IMR-90 (cell line): ENCODE measurements at regions not wholly inside any gene's neighbourhood (a gene's known extent, or its start where the extent isn't known, plus 50 kb on each side); places are given as distances from the start of the nearest gene placed in this dataset.

Experiments used
- ATAC-seq: fragments of 200-7000 bp; cut with Tn5 transposase; 2 replicates; pipeline ENCODE4 v1.9.1; 2020; ENCODE audit warnings: low read depth, mild to moderate bottlenecking, moderate library complexity
- BruUV-seq: library from RNA; stranded (reverse); fragments of 400-500 nt; replicated peaks from 2 replicates; lab custom pipeline; 2021; lab: Mats Ljungman, UMichigan
- CTCF ChIA-PET: fragments of 300-600 bp; formaldehyde crosslinking; extraction: SDS; loops from one replicate; lab custom pipeline; 2021; ENCODE audit warnings: antibody characterized with exemption; lab: Yijun Ruan, JAX
- POLR2A ChIA-PET: fragments of 300-600 bp; sonication (Branson Sonifier 250); formaldehyde crosslinking; loops from one replicate; lab custom pipeline; 2022; ENCODE audit warnings: antibody characterized with exemption; ENCODE audit not compliant: unreplicated experiment; lab: Charles Lee
- DNase-seq: peaks from one replicate; pipeline ENCODE4 v3.0.0; 2013
- H2AFZ ChIP-seq: replicated peaks from 2 replicates; pipeline ENCODE3; 2013; ENCODE audit warnings: low read length, mild to moderate bottlenecking; ENCODE audit not compliant: poor library complexity
- H2AK5ac ChIP-seq: 2 replicates; pipeline ENCODE4 v1.6.1; 2013; ENCODE audit warnings: low read depth, low read length, inconsistent platforms
- H2AK9ac ChIP-seq: replicated peaks from 2 replicates; pipeline ENCODE3; 2013; ENCODE audit warnings: mild to moderate bottlenecking, low read depth, low read length, moderate library complexity; ENCODE audit not compliant: poor library complexity
- H2BK120ac ChIP-seq: 2 replicates; pipeline ENCODE4 v1.6.1; 2013; ENCODE audit warnings: low read depth, low read length, inconsistent platforms
- H2BK15ac ChIP-seq: 3 replicates; pipeline ENCODE4 v1.6.1; 2013; ENCODE audit warnings: low read depth, low read length, inconsistent platforms
- H2BK20ac ChIP-seq: 2 replicates; pipeline ENCODE4 v1.6.1; 2013; ENCODE audit warnings: low read depth, mild to moderate bottlenecking, inconsistent platforms, low read length, moderate library complexity
- H2BK5ac ChIP-seq: 2 replicates; pipeline ENCODE4 v1.6.1; 2013; ENCODE audit warnings: mild to moderate bottlenecking, low read depth, low read length, inconsistent platforms; ENCODE audit not compliant: poor library complexity, severe bottlenecking
- H3K14ac ChIP-seq: replicated peaks from 2 replicates; pipeline ENCODE4 v1.6.1; 2013; ENCODE audit warnings: low read depth, low read length, inconsistent platforms
- H3K18ac ChIP-seq: 2 replicates; pipeline ENCODE4 v1.6.1; 2013; ENCODE audit warnings: low read depth, low read length, control low read depth
- H3K23ac ChIP-seq: 2 replicates; pipeline ENCODE4 v1.6.1; 2013; ENCODE audit warnings: low read depth, low read length, inconsistent platforms
- H3K27ac ChIP-seq: 2 replicates; pipeline ENCODE4 v1.5.1; 2013; ENCODE audit warnings: mild to moderate bottlenecking, control low read depth, low read length; ENCODE audit not compliant: insufficient read depth
- H3K27me3 ChIP-seq: 2 replicates; pipeline ENCODE4 v1.6.1; 2013; ENCODE audit warnings: low read length; ENCODE audit not compliant: control insufficient read depth, insufficient read depth
- H3K36me3 ChIP-seq: 2 replicates; pipeline ENCODE4 v1.6.1; 2013; ENCODE audit warnings: low read length, mixed read lengths; ENCODE audit not compliant: control insufficient read depth, insufficient read depth
- H3K4ac ChIP-seq: 2 replicates; pipeline ENCODE4 v1.6.1; 2013; ENCODE audit warnings: low read depth, low read length, inconsistent platforms
- H3K4me1 ChIP-seq: 2 replicates; pipeline ENCODE4 v1.6.1; 2013; ENCODE audit warnings: low read length, mixed read lengths; ENCODE audit not compliant: control insufficient read depth, insufficient read depth
- H3K4me2 ChIP-seq: 2 replicates; pipeline ENCODE4 v1.6.1; 2013; ENCODE audit warnings: low read depth, mild to moderate bottlenecking, control low read depth, low read length, moderate library complexity
- H3K4me3 ChIP-seq: 2 replicates; pipeline ENCODE4 v1.5.1; 2013; ENCODE audit warnings: low read depth, mild to moderate bottlenecking, control low read depth, low read length, moderate library complexity; ENCODE audit not compliant: insufficient read depth
- H3K56ac ChIP-seq: 2 replicates; pipeline ENCODE4 v1.6.1; 2013; ENCODE audit warnings: low read length, inconsistent platforms; ENCODE audit not compliant: insufficient read depth; ENCODE audit errors: extremely low read depth
- H3K79me1 ChIP-seq, 2 experiments: 2 replicates each; pipeline ENCODE4 v1.6.1; 2013; ENCODE audit warnings: low read length in 2 of 2, inconsistent platforms in 1 of 2, low read depth in 1 of 2
- H3K9ac ChIP-seq: 2 replicates; pipeline ENCODE4 v1.6.1; 2013; ENCODE audit warnings: low read depth, low read length, control low read depth
- H3K9me1 ChIP-seq: 2 replicates; pipeline ENCODE4 v1.6.1; 2013; ENCODE audit warnings: low read length, inconsistent platforms; ENCODE audit not compliant: insufficient read depth
- H3K9me3 ChIP-seq: 2 replicates; pipeline ENCODE4 v1.6.1; 2013; ENCODE audit warnings: low read length; ENCODE audit not compliant: control insufficient read depth, insufficient read depth
- H4K20me1 ChIP-seq: 2 replicates; pipeline ENCODE4 v1.6.1; 2013; ENCODE audit warnings: low read length, inconsistent platforms; ENCODE audit not compliant: insufficient read depth
- H4K5ac ChIP-seq: 2 replicates; pipeline ENCODE4 v1.6.1; 2013; ENCODE audit warnings: mild to moderate bottlenecking, low read depth, low read length, control low read depth
- H4K8ac ChIP-seq, 2 experiments: 2 replicates each; pipeline ENCODE4 v1.6.1; 2013; ENCODE audit warnings: low read depth in 2 of 2, low read length in 2 of 2, control low read depth in 1 of 2, inconsistent platforms in 1 of 2
- H4K91ac ChIP-seq: 2 replicates; pipeline ENCODE4 v1.6.1; 2013; ENCODE audit warnings: low read depth, low read length, inconsistent platforms; ENCODE audit not compliant: insufficient read depth
- FOS ChIP-seq: fragments of 150-350 bp; IDR thresholded peaks from 2 replicates; pipeline ENCODE4 v1.6.1; 2016; ENCODE audit warnings: low read depth, low read length
- MAFK ChIP-seq: IDR thresholded peaks from 2 replicates; pipeline ENCODE4 v1.6.1; 2012; ENCODE audit warnings: low read depth, low read length, improper control_type of control experiment
- MAZ ChIP-seq: IDR thresholded peaks from 2 replicates; pipeline ENCODE4 v1.6.1; 2012; ENCODE audit warnings: low read depth, mild to moderate bottlenecking, low read length, improper control_type of control experiment, moderate library complexity, borderline replicate concordance
- NFE2L2 ChIP-seq: fragments of 150-350 bp; IDR thresholded peaks from 2 replicates; pipeline ENCODE4 v1.6.1; 2016; ENCODE audit warnings: low read depth, mild to moderate bottlenecking, low read length
- POLR2A ChIP-seq: IDR thresholded peaks from 2 replicates; pipeline ENCODE4 v1.6.1; 2012; ENCODE audit warnings: mild to moderate bottlenecking, low read depth, low read length
- RAD21 ChIP-seq: IDR thresholded peaks from 2 replicates; pipeline ENCODE4 v1.6.1; 2012; ENCODE audit warnings: low read length, improper control_type of control experiment
- SMC3 ChIP-seq: fragments of 150-350 bp; IDR thresholded peaks from 2 replicates; pipeline ENCODE4 v1.6.1; 2016; ENCODE audit warnings: low read depth, mild to moderate bottlenecking, antibody characterized with exemption, low read length, moderate library complexity
- WGBS, 2 experiments: methylation state at CpG; one replicate each; pipeline versions ENCODE4 v1.1.5 to v1.1.7; 2013; ENCODE audit warnings: missing lambda C conversion rate in 2 of 2; ENCODE audit not compliant: insufficient read length in 1 of 2; ENCODE audit errors: extremely low coverage in 2 of 2; 5-methylcytosine and 5-hydroxymethylcytosine counted together
- dilution Hi-C: fragments of 300-500 bp; cut with HindIII; formaldehyde crosslinking; loops from one replicate; pipeline ENCODE4 v1.14.3; 2018; ENCODE audit warnings: low sequenced_read_pairs; ENCODE audit not compliant: unreplicated experiment
- in situ Hi-C: fragments of 300-500 bp; cut with MboI; formaldehyde crosslinking; loops from 3 replicates; pipeline ENCODE4 v1.14.3; 2019; ENCODE audit warnings: low sequenced_read_pairs, inconsistent platforms, mixed read lengths
- intact Hi-C: fragments of 100-400 bp; cut with micrococcal nuclease; formaldehyde crosslinking; loops from 2 replicates; pipeline ENCODE4 v1.10.0; 2022
- TF ChIP-seq, protein P1 (sequence below): conservative IDR thresholded peaks from 2 replicates; pipeline ENCODE4 v1.5.1; 2012; ENCODE audit warnings: mild to moderate bottlenecking, low read depth, low read length, improper control_type of control experiment

DNA sequence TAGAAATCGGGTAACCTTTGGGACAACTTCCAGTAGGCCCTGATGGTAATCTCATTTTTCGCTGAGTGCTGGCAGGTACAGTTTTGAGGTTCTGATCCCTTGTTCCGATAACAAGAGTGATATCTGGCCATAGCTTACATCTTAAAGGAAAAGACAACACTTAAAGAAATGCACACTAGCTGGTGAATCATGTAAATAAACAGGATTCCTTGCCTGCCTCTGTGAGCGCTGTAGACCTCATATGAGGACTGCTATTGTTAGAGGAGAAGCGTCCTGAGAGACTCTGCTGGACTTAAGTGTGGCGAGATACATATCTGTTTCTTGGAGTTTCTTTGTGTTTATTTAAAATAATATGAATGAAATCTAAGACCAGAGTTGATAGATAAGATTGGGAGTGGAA, 149.3 kb upstream of the SLC4A4 start:
- dilution Hi-C loops, result no loop called here
- BruUV-seq, result no TSS peak
- Histone ChIP-seq H2BK15ac (peak overlapping the region; percentile 65; the same call in 2 of the 3 replicates), H3K79me1 (peaks cover 4 to 36% of the 10 kb centered on the region in 2 experiments; a peak in 3 of 4 replicates), H3K4me3 (peak overlapping the region; percentile 57), H2AK5ac (no peak overlapping the region), H2BK120ac (peak overlapping the region; percentile 70), H4K20me1 (peaks cover 3% of the 10 kb centered on the region; the same call in 1 of the 2 replicates), H3K27ac (peak overlapping the region; percentile 25; the same call in 1 of the 2 replicates), H2AK9ac (no peak overlapping the region), H3K18ac (peak overlapping the region; percentile 67; the same call in 1 of the 2 replicates), H3K9me3 (no peaks in the 10 kb centered on the region), H4K91ac (peak overlapping the region; percentile 48; the same call in 1 of the 2 replicates), H3K4me2 (peak overlapping the region; percentile 98), H2AFZ (no peak overlapping the region), H4K8ac (peak overlapping the region in 1 of 2 experiments; percentile 80; a peak in 2 of 4 replicates), H3K9me1 (peaks cover 4% of the 10 kb centered on the region; the same call in 1 of the 2 replicates), H3K56ac (peak overlapping the region; percentile 76), H4K5ac (peak overlapping the region; percentile 52), H2BK5ac (peak overlapping the region; percentile 93), H3K27me3 (no peaks in the 10 kb centered on the region), H3K36me3 (no peaks in the 10 kb centered on the region; the same call in 1 of the 2 replicates), H3K4ac (peak overlapping the region; percentile 62; the same call in 1 of the 2 replicates), H3K14ac (peak overlapping the region; percentile 76; the same call in 1 of the 2 replicates), H3K9ac (peak overlapping the region; percentile 85), H3K23ac (peak overlapping the region; percentile 47; the same call in 1 of the 2 replicates), H3K4me1 (peaks cover 2% of the 10 kb centered on the region; the same call in 1 of the 2 replicates), H2BK20ac (peak overlapping the region; percentile 60; the same call in 1 of the 2 replicates)
- ATAC-seq (peak; percentile 28), DNase-seq (peak; percentile 86)
- POLR2A ChIA-PET, result no interaction called here
- WGBS, 2 experiments, result no CpG with 5 or more reads among the region's 6 CpGs
- CTCF ChIA-PET, result interaction anchor here (0.5 to 2.3 kb wide), 11 partner anchors 11 to 515 kb away, joined by 3 to 13 read pairs (median 4); no protein-coding TSS in a partner anchor
- in situ Hi-C loops, result loop anchor here (10.0 kb wide), 1 partner anchor 365 kb away; no protein-coding TSS in a partner anchor
- intact Hi-C loops, result loop anchor here (1.0 to 10.0 kb wide), 8 partner anchors 41 to 364 kb away; partner anchors contain the start of gene DCK
- TF ChIP-seq POLR2A (peak; percentile 62; the same call in 1 of the 2 replicates), MAZ (no peak), RAD21 (peak; percentile 61), MAFK (0 out of 2 replicates have a peak, but pooled peaks have one; percentile 15), NFE2L2 (no peak), SMC3 (peak; percentile 24; the same call in 1 of the 2 replicates), FOS (0 out of 2 replicates have a peak, but pooled peaks have one; percentile 29)
- TF ChIP-seq, protein P1, sequence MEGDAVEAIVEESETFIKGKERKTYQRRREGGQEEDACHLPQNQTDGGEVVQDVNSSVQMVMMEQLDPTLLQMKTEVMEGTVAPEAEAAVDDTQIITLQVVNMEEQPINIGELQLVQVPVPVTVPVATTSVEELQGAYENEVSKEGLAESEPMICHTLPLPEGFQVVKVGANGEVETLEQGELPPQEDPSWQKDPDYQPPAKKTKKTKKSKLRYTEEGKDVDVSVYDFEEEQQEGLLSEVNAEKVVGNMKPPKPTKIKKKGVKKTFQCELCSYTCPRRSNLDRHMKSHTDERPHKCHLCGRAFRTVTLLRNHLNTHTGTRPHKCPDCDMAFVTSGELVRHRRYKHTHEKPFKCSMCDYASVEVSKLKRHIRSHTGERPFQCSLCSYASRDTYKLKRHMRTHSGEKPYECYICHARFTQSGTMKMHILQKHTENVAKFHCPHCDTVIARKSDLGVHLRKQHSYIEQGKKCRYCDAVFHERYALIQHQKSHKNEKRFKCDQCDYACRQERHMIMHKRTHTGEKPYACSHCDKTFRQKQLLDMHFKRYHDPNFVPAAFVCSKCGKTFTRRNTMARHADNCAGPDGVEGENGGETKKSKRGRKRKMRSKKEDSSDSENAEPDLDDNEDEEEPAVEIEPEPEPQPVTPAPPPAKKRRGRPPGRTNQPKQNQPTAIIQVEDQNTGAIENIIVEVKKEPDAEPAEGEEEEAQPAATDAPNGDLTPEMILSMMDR, result peak; percentile 42
